Upper lobe of right lung (tissue), 1 donor: ENCODE measurements at regions not wholly inside any gene's neighbourhood (a gene's known extent, or its start where the extent isn't known, plus 50 kb on each side); places are given as distances from the start of the nearest gene placed in this dataset.

Source experiments
- ATAC-seq: fragments of 200-7000 bp; cut with Tn5 transposase; one replicate; pipeline ENCODE4 v1.9.1; 2020; ENCODE audit warnings: mild to moderate bottlenecking, moderate library complexity
- DNase-seq: peaks from one replicate; pipeline ENCODE4 v3.0.0-alpha.2; 2020
- H3K27ac ChIP-seq: fragments of 200-600 bp; one replicate; pipeline ENCODE4 v1.8.0; 2022
- H3K27me3 ChIP-seq: fragments of 200-600 bp; one replicate; pipeline ENCODE4 v1.8.0; 2022; ENCODE audit warnings: mild to moderate bottlenecking
- H3K36me3 ChIP-seq: fragments of 200-600 bp; one replicate; pipeline ENCODE4 v1.8.0; 2022
- H3K4me1 ChIP-seq: fragments of 200-600 bp; one replicate; pipeline ENCODE4 v1.8.0; 2022
- H3K4me3 ChIP-seq: fragments of 200-600 bp; one replicate; pipeline ENCODE4 v1.8.0; 2022; ENCODE audit warnings: mild to moderate bottlenecking
- H3K9me3 ChIP-seq: fragments of 200-600 bp; one replicate; pipeline ENCODE4 v1.8.0; 2022
- intact Hi-C: fragments of 100-400 bp; cut with DNase I; formaldehyde crosslinking; loops from one replicate; pipeline ENCODE4 v1.11.0; 2022
- TF ChIP-seq, protein P1 (sequence below): fragments of 200-600 bp; IDR thresholded peaks from one replicate; pipeline ENCODE4 v1.8.0; 2022; ENCODE audit warnings: antibody characterized with exemption
- donor health status: DM: no; HTN: yes; CAD: no; lungs with severe emphysema.

DNA sequence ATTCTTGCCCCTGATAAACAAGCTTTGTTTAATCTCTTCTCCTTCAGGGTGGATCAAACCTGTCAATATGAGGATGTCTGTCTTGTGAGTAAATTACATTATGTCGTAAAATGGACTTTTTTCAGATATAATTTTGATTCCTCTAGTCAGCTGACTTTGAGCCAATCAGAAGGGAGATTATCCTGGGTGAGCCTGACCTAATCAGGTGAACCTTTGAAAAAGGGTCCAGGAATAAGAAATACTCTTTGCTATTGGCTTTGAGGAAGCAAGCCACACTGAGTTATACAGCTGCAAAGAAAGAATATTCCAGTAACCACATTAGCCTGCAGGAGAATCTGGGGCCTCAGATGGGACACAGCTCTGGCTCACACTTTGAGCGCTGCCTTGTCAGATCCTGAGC lies 304.3 kb upstream of the ARRDC3 start:
- Histone ChIP-seq H3K9me3 (no peaks in the 10 kb centered on the region), H3K4me1 (no peaks in the 10 kb centered on the region)
- intact Hi-C loops = no loop called here

DNA sequence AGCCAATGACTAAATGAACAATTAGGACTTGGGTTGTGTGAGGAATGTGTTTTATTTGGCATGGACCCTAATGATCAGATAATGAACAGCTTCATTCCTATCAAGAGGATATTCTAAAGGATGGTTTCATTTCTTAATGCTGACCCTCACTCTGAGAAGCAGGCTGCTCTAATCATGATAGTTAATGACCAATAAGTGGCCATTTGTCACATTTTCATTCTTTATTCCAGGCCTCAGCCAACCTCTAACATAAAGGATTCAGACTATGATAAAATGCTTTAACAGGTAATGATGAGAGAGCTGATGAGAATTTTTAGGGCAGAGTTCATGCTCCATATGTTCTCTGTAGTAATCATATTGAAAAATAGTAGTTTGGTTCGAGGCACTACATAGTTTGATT lies 301.5 kb upstream of the ARRDC3 start:
- H3K4me1 ChIP-seq = no peaks in the 10 kb centered on the region
- H3K27me3 ChIP-seq = no peaks in the 10 kb centered on the region
- H3K27ac ChIP-seq = no peak overlapping the region
- TF ChIP-seq, protein P1, sequence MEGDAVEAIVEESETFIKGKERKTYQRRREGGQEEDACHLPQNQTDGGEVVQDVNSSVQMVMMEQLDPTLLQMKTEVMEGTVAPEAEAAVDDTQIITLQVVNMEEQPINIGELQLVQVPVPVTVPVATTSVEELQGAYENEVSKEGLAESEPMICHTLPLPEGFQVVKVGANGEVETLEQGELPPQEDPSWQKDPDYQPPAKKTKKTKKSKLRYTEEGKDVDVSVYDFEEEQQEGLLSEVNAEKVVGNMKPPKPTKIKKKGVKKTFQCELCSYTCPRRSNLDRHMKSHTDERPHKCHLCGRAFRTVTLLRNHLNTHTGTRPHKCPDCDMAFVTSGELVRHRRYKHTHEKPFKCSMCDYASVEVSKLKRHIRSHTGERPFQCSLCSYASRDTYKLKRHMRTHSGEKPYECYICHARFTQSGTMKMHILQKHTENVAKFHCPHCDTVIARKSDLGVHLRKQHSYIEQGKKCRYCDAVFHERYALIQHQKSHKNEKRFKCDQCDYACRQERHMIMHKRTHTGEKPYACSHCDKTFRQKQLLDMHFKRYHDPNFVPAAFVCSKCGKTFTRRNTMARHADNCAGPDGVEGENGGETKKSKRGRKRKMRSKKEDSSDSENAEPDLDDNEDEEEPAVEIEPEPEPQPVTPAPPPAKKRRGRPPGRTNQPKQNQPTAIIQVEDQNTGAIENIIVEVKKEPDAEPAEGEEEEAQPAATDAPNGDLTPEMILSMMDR = no peak
- no peaks in the 10 kb centered on the region for H3K9me3 ChIP-seq
- DNase-seq (no peak), ATAC-seq (no peak)
- H3K4me3 ChIP-seq = no peak overlapping the region
- intact Hi-C loops = no loop called here
- no peaks in the 10 kb centered on the region for H3K36me3 ChIP-seq

More for the DNA sequence above, 304.3 kb upstream of the ARRDC3 start:
- H3K4me3 ChIP-seq = no peak overlapping the region
- H3K27ac ChIP-seq = no peak overlapping the region
- no peaks in the 10 kb centered on the region for H3K27me3 ChIP-seq
- H3K36me3 ChIP-seq = no peaks in the 10 kb centered on the region
- TF ChIP-seq, protein P1 = no peak
- DNase-seq (no peak), ATAC-seq (no peak)

DNA sequence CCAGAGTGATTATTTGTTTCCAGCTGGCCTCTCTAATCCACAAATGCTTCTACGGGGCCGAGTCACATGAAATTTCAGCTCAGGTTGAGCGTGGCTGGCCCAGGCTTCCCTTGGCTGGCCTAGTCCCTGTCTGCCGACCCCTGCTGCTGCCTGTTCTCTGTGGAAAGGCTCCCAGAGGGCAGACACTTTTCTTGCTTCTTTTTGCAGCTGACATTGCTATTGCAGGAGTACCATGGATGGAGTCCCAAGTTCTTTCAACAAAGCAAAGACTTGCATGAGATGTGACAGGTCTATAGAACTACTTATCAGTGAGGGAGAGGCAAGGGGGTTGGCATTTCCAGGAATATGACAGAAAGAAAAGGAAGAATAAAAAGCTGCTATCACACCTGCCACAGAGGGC lies 287.4 kb upstream of the ARRDC3 start:
- no peaks in the 10 kb centered on the region for H3K27me3 ChIP-seq
- TF ChIP-seq, protein P1 = no peak
- H3K4me1 ChIP-seq = no peaks in the 10 kb centered on the region
- H3K4me3 ChIP-seq = no peak overlapping the region
- ATAC-seq (no peak), DNase-seq (no peak)
- H3K27ac ChIP-seq = no peak overlapping the region
- H3K36me3 ChIP-seq = no peaks in the 10 kb centered on the region
- H3K9me3 ChIP-seq = no peaks in the 10 kb centered on the region
- intact Hi-C loops = no loop called here

DNA sequence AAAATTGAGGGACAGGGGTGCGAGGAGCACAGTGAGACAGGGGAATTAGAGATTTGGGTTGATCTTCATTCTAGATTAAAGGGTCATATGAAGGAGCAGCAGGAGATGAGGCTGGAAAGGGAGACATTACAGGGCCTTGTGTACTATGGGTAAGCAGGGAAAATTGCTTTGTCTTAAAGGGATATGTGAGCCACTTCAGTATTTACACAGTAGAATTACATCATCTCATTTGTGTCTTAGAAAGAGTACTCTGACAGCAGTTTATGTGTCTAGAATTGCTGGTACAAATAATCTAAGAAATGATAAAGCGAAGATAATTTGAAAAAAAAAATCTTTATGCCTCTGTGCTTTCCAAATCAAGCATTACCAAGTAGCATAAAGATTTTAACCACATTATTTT lies 287.0 kb upstream of the ARRDC3 start:
- ATAC-seq (no peak), DNase-seq (no peak)
- intact Hi-C loops = no loop called here
- no peaks in the 10 kb centered on the region for H3K9me3 ChIP-seq
- no peaks in the 10 kb centered on the region for H3K27me3 ChIP-seq
- no peak overlapping the region for H3K27ac ChIP-seq
- H3K4me3 ChIP-seq = no peak overlapping the region
- TF ChIP-seq, protein P1 = no peak
- H3K36me3 ChIP-seq = no peaks in the 10 kb centered on the region
- H3K4me1 ChIP-seq = no peaks in the 10 kb centered on the region

DNA sequence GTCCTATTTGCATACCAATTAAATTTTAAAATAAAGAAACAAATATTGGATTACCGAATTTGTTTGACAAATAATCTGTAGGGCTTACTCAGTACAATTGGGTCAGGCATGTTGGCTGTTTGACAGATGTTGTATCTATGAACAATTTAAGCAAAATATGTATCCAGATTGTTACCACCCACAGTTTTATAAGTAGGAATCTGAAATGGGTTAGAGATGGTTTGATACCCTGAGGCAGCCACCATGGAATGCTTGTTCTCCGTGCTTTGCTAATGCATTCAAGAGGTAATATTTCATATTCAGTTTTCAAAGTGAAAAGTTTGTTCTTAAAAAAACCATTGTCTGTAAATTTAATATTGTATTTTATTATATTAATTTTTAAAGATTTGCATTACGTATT lies 285.1 kb upstream of the ARRDC3 start:
- H3K9me3 ChIP-seq = no peaks in the 10 kb centered on the region
- intact Hi-C loops = no loop called here
- no peaks in the 10 kb centered on the region for H3K36me3 ChIP-seq
- no peak for DNase-seq
- H3K27me3 ChIP-seq = no peaks in the 10 kb centered on the region
- no peak overlapping the region for H3K4me3 ChIP-seq
- TF ChIP-seq, protein P1 = no peak
- no peak for ATAC-seq
- no peaks in the 10 kb centered on the region for H3K4me1 ChIP-seq
- no peak overlapping the region for H3K27ac ChIP-seq

DNA sequence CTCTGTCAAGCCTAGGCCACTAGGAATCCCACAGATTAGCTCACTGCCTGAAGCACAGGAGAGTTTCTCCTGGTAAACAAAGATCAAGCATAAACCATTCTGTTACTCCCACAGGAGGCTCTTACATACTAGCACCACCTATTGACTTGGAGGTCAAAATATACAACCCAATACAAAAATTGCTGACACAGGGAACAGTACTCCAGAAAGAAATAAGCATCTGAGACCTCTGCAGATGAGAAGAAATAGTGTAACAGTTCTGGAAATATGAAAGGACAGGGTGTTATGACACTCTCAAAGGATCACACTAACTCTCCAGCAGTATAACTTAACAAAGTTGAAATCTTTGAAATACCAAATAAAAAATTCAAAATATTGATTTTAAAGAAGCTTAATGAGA lies 269.6 kb upstream of the ARRDC3 start:
- TF ChIP-seq, protein P1 = no peak
- intact Hi-C loops = no loop called here
- Histone ChIP-seq H3K4me1 (no peaks in the 10 kb centered on the region), H3K27ac (no peak overlapping the region), H3K36me3 (no peaks in the 10 kb centered on the region), H3K27me3 (no peaks in the 10 kb centered on the region), H3K4me3 (no peak overlapping the region), H3K9me3 (peaks cover 5% of the 10 kb centered on the region)
- DNase-seq (no peak), ATAC-seq (no peak)
